ENCODE measurements at regions not wholly inside any gene's neighbourhood (a gene's known extent, or its start where the extent isn't known, plus 50 kb on each side); places are given as distances from the start of the nearest gene placed in this dataset.

- H3K4me3 ChIP-seq (ENCODE audit: low read depth, low read length) = no peak overlapping the region
- no peak for DNase-seq (ENCODE audit: low read depth)
- TF ChIP-seq CTCF (IDR thresholded peaks at IDR 0.05; ENCODE audit: insufficient read depth, low read depth, low read length) = no peak
- H3K27me3 ChIP-seq (ENCODE audit: control insufficient read depth, insufficient read depth, low read length) = no peaks in the 10 kb centered on the region
- ChIA-PET POLR2A (interaction anchor here (0.6 kb wide), 1 partner anchor 19 kb away, joined by 4 read pairs; no protein-coding TSS in a partner anchor), CTCF (interaction anchor here (0.6 to 1.6 kb wide), 3 partner anchors 15 to 688 kb away, joined by 4 to 5 read pairs (median 5); no protein-coding TSS in a partner anchor)
- peaks cover 17% of the 10 kb centered on the region for H3K36me3 ChIP-seq (ENCODE audit: control insufficient read depth, insufficient read depth, low read length)
Measured at GRCh38 chr14:71737760-71738159, 194.5 kb upstream of the RGS6 start.

DNA sequence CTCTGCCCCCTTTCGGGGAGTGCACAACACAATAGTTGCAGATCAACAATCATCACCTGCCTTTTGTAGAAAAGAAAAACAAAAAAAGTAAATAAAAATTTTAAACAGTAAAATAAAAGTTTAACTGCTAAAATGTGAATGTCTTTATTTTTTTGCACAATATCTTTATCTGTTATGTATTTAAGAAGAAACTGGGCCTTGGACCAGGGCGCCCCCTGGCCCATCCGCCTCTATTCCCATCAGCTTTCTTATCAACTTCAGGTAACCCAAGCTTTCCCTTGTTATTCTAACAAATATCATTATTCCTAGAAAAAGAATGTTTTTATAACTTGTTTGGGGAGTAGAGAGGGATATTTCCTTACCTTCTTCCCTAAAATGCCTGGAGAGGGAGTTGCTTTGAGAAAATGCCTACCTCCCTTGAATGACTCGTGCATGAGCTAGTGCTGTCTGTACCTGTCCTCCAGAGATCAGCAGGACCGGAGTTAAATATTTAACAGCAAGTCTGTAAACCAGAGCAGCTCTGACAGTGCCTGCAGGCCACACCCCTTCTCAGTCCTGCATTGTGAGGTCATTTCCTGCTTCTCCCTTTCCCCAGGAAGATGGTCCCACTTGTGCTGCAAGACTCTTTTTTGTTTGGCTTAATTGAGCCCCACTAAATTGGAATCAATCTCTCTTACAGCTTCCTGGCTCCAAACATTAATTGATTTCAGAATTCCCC, 192.8 kb upstream of the RGS6 start:
- ChIA-PET CTCF (interaction anchor here (1.0 to 1.2 kb wide), 2 partner anchors 14 to 19 kb away, joined by 3 to 5 read pairs; no protein-coding TSS in a partner anchor), POLR2A (no interaction called here)
- Histone ChIP-seq H3K27me3 (ENCODE audit: control insufficient read depth, insufficient read depth, low read length) (no peaks in the 10 kb centered on the region), H3K36me3 (ENCODE audit: control insufficient read depth, insufficient read depth, low read length) (peaks cover 13% of the 10 kb centered on the region), H3K4me3 (ENCODE audit: low read depth, low read length) (no peak overlapping the region)
- DNase-seq (ENCODE audit: low read depth) = no peak
- TF ChIP-seq CTCF (IDR thresholded peaks at IDR 0.05; ENCODE audit: insufficient read depth, low read depth, low read length) = no peak

- Histone ChIP-seq H3K4me3 (ENCODE audit: low read depth, low read length) (no peak overlapping the region), H3K36me3 (ENCODE audit: control insufficient read depth, insufficient read depth, low read length) (peaks cover 10% of the 10 kb centered on the region), H3K27me3 (ENCODE audit: control insufficient read depth, insufficient read depth, low read length) (no peaks in the 10 kb centered on the region)
- DNase-seq (ENCODE audit: low read depth) = no peak
- POLR2A ChIA-PET = no interaction called here
- CTCF ChIA-PET = interaction anchor here (0.6 to 4.8 kb wide), 8 partner anchors 8 to 34 kb away, joined by 3 to 21 read pairs (median 4); no protein-coding TSS in a partner anchor
- no peak for TF ChIP-seq CTCF (IDR thresholded peaks at IDR 0.05; ENCODE audit: insufficient read depth, low read depth, low read length)
Measured at GRCh38 chr14:71741241-71741640, 191.0 kb upstream of the RGS6 start.

GRCh38 chr14:71742485-71742884, 189.7 kb upstream of the RGS6 start:
- TF ChIP-seq CTCF (IDR thresholded peaks at IDR 0.05; ENCODE audit: insufficient read depth, low read depth, low read length) = no peak
- H3K4me3 ChIP-seq (ENCODE audit: low read depth, low read length) = no peak overlapping the region
- DNase-seq (ENCODE audit: low read depth) = peak; percentile 52
- ChIA-PET POLR2A (interaction anchor here (0.5 kb wide), 1 partner anchor 520 kb away, joined by 9 read pairs; no protein-coding TSS in a partner anchor), CTCF (interaction anchor here (1.4 to 4.8 kb wide), 3 partner anchors 9 to 604 kb away, joined by 6 to 21 read pairs (median 7); no protein-coding TSS in a partner anchor)
- H3K36me3 ChIP-seq (ENCODE audit: control insufficient read depth, insufficient read depth, low read length) = 0 out of 2 replicates have a peak, but pooled peaks cover 3% of the 10 kb centered on the region
- no peaks in the 10 kb centered on the region for H3K27me3 ChIP-seq (ENCODE audit: control insufficient read depth, insufficient read depth, low read length)

DNA sequence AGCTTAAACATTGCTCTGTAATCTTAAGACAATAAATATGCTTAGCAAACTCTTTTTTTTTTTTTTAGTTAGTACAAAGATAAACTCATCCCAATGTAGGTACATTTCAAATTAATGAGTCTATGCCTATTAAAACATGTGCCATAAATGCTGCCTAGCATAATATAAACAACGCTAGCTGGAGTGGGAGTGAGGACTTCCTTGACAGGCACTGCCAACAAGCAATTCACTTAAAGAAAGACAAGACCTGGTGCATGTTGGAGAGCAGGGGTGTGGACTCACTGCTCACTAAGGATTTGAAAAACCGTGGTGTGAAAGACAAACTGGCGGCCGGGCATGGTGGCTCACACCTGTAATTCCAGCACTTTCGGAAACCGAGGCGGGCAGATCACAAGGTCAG, 187.2 kb upstream of the RGS6 start:
- Histone ChIP-seq H3K27me3 (ENCODE audit: control insufficient read depth, insufficient read depth, low read length) (no peaks in the 10 kb centered on the region), H3K36me3 (ENCODE audit: control insufficient read depth, insufficient read depth, low read length) (no peaks in the 10 kb centered on the region), H3K4me3 (ENCODE audit: low read depth, low read length) (no peak overlapping the region)
- CTCF ChIA-PET = interaction anchor here (0.7 to 4.8 kb wide), 7 partner anchors 8 to 609 kb away, joined by 3 to 21 read pairs (median 5); no protein-coding TSS in a partner anchor
- no peak for TF ChIP-seq CTCF (IDR thresholded peaks at IDR 0.05; ENCODE audit: insufficient read depth, low read depth, low read length)
- DNase-seq (ENCODE audit: low read depth) = no peak
- POLR2A ChIA-PET = no interaction called here

Measured in BJ (cell line).